ENCODE measurements at regions not wholly inside any gene's neighbourhood (a gene's known extent, or its start where the extent isn't known, plus 50 kb on each side); places are given as distances from the start of the nearest gene placed in this dataset.

GRCh38 chr6:76435174-76435573 is 362.7 kb upstream of the IMPG1 start:
- no peak for TF ChIP-seq CTCF (IDR thresholded peaks at IDR 0.05)
- no peak for FAIRE-seq
- WGBS, 2 donors: 81 to 82% methylated on average over 1 of the region's 1 CpG
- Histone ChIP-seq H3K36me3 (no peaks in the 10 kb centered on the region), H3K9me3 (no peaks in the 10 kb centered on the region), H3K4me1 (no peaks in the 10 kb centered on the region), H3K27ac (no peak overlapping the region), H3K27me3 (no peaks in the 10 kb centered on the region), H3K4me3 (no peak overlapping the region)
- DNase-seq: no peak
- ATAC-seq: no peak
- intact Hi-C loops (cut with DNase I): no loop called here

GRCh38 chr6:76422511-76423213 is 350.2 kb upstream of the IMPG1 start:
- ATAC-seq: no peak
- WGBS, 2 donors: 59 to 60% methylated on average over 2 of the region's 2 CpGs
- no peaks in the 10 kb centered on the region for H3K9me3 ChIP-seq
- H3K27me3 ChIP-seq: no peaks in the 10 kb centered on the region
- no peaks in the 10 kb centered on the region for H3K4me1 ChIP-seq
- no peak for TF ChIP-seq CTCF (IDR thresholded peaks at IDR 0.05)
- no peaks in the 10 kb centered on the region for H3K36me3 ChIP-seq
- H3K27ac ChIP-seq: no peak overlapping the region
- no peak for DNase-seq
- FAIRE-seq: no peak
- intact Hi-C loops (cut with DNase I): no loop called here
- H3K4me3 ChIP-seq: no peak overlapping the region

GRCh38 chr6:76420094-76420493 is 347.6 kb upstream of the IMPG1 start:
- no peak for DNase-seq
- intact Hi-C loops (cut with DNase I): no loop called here
- WGBS, 2 donors: 76 to 84% methylated on average over 2 of the region's 2 CpGs

GRCh38 chr6:76418560-76419223 is 346.2 kb upstream of the IMPG1 start:
- ATAC-seq (no peak), DNase-seq (no peak), FAIRE-seq (no peak)
- intact Hi-C loops (cut with DNase I): no loop called here
- TF ChIP-seq CTCF (IDR thresholded peaks at IDR 0.05): no peak
- Histone ChIP-seq H3K9me3 (no peaks in the 10 kb centered on the region), H3K27me3 (no peaks in the 10 kb centered on the region), H3K4me3 (no peak overlapping the region), H3K4me1 (no peaks in the 10 kb centered on the region), H3K36me3 (no peaks in the 10 kb centered on the region), H3K27ac (no peak overlapping the region)
- 61 to 67% methylated on average over 3 of the region's 3 CpGs for whole genome bisulfite sequencing, 2 donors

More at GRCh38 chr6:76420094-76420493, 347.6 kb upstream of the IMPG1 start:
- Histone ChIP-seq H3K9me3 (no peaks in the 10 kb centered on the region), H3K27ac (no peak overlapping the region), H3K4me3 (no peak overlapping the region), H3K4me1 (no peaks in the 10 kb centered on the region), H3K27me3 (no peaks in the 10 kb centered on the region), H3K36me3 (no peaks in the 10 kb centered on the region)
- ATAC-seq (no peak), FAIRE-seq (no peak)
- TF ChIP-seq CTCF (IDR thresholded peaks at IDR 0.05): no peak
